GM19351 (cell line): ENCODE measurements at regions not wholly inside any gene's neighbourhood (a gene's known extent, or its start where the extent isn't known, plus 50 kb on each side); places are given as distances from the start of the nearest gene placed in this dataset.
A peak's percentile ranks its signal among the peaks of the same experiment; 100 is the strongest.
"Not testable (repeated sequence)": the region's sequence is repeated elsewhere in the genome, so short reads cannot be mapped to it uniquely, and the experiment has no call there.

Experiments
- ATAC-seq: cut with Tn5 transposase; IDR thresholded peaks from one replicate; pipeline ENCODE4 v1.9.1; 2021; ENCODE audit warnings: mild to moderate bottlenecking, moderate library complexity; ENCODE audit not compliant: unreplicated experiment

DNA sequence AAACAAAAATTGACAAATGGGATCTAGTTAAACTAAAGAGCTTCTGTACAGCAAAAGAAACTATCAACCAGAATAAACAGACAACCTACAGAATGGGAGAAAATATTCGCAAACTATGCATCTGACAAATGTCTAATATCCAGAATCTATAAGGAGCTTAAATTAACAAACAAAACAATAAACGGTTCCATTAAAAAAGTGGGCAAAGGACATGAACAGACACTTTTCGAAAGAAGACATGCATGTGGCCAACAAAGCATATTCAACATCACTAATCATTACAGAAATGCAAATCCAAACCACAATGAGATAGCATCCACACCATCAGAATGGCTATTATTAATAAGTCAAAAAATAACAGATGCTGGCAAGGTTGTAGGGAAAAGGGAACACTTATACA, 50.5 kb upstream of the MED13L start:
- ATAC-seq = not testable (repeated sequence)

DNA sequence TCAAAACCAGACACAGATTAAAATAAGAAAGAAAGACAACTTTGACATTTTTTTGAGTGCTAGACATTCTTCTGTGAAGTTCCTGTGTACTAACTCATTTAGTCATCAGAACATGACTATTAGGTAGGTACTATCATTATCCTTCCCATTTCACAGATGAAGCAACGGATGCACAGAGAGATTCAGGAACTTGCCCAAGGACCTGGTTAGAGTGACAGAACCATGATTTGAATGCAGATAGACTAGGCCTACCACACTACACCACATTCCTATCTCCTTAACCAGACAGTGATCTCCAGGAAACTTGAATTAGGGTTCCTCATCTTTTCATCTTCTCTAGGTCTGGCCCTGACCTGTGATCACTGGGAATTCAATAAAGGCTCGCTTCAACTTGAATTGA, 54.4 kb upstream of the MED13L start:
- ATAC-seq = no peak

DNA sequence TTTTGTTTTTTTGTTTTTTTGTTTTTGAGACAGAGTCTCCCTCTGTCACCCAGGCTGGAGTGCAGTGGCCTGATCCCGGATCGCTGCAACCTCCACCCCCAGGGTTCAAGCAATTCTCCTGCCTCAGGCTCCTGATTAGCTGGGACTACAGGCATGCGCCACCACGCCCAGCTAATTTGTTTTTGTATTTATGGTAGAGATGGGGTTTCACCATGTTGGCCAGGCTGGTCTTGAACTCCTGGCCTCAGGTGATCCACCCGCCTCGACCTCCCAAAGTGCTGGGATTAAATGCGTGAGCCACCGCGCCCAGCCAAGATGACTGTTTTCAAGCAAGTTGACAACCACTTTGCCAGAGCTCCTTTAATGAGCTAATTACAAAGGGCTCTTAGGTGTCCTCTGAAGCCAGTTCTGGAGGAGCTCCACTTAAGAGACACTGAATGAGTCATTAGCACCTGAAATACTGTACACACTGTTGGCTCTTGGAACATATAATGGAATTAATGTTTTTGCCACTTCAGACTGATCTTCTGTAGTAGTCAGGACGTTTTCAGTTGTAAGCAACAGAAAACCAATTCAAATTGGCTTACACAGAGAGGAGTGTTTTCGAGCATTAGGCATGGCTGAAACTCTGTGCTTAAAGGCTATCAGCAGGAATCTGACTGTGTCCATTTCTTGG, 55.4 kb upstream of the MED13L start:
- no peak for ATAC-seq

DNA sequence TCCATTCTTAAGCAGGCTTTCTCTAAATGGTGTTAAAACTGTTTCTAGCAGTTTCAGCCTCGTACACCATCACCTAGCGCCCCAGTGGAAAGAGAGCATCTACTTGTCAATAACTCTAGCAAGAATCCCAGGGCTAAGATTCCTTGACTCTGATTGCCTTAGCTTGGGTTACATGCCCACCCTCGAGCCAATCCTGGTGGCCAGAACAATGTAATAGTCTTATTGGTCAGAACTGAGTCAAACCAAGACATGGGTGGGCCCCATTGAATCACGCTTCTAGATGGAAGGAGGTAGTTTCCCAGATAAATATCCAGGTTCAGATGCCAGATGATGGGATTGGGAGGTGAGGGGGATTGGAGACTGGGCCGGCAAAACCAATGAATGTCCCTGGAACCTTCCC, 55.9 kb upstream of the MED13L start:
- ATAC-seq = no peak

DNA sequence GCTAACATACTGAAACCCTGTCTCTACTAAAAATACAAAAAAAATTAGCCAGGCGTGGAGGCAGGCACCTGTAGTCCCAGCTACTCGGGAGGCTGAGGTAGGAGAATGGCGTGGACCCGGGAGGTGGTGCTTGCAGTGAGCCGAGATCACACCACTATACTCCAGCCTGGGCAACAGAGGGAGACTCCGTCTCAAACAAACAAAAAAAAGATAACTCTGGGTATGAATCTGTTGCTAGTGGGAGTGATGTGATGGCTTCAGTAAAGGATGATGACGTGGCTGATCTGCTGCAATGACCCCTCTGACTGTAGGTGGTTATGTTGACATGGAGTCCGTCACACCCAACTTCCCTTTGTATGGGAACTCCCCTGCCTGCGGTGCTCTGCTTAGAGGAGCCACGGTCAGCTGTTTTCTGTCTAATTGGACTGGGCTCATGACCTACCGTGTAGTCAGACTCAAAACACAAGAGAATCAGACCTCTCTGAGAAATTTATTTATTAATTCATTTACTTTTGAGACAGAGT, 59.1 kb upstream of the MED13L start:
- ATAC-seq = peak; percentile 87

DNA sequence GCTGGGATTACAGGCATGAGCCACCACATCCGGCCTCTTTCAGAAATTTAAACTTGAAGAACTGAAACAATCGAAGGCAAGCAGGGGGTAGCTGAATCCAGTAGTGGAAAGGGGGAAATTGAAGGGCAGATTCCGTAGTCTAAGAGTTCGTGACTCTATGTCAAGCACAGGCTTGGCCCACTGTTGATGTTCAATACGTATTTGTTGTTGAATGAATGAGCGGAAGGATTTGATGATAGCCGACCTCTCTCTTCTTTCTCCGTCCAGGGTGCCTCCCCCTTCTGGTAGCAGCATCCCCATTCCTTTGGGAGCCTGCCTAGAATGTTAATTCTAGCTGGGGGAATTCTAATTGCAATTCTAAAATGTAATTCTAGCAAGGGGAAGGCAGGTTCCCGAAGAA, 59.8 kb upstream of the MED13L start:
- no peak for ATAC-seq

DNA sequence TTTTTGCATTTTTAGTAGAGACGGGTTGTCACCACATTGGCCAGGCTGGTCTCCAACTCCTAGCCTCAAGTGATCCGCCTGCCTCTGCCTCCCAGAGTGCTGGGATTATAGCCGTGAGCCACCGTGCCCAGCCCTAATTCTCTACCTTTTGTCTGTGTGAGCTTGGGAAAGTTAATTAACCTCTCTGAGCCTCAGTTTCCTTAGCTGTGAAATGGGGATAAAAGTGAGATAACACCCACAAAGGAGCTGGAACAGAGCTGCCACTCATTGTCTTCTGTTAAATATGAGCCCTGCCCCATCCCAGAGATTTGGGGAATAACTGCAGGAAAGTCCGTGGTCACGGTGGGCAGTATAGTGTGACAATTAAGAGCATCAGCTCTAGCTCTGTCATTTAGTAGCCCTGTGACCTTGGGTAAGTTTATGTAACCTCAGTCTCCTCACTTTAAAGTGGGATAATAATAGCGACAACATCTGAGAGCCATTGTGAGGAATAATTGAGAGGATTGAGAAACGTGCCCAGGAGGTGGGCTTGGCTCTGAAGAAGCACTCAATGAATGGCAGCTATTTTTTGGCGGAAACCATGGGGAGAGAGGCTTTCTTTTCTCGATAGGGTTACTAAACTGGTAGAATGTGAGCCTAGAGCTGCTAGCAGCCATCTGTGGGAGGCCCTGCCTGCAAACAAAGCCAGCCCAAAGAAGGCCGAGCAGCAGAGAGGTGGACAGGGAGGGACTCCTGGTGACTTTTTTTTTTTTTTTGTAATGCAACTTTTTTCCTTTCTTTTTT, 60.8 kb upstream of the MED13L start:
- no peak for ATAC-seq

DNA sequence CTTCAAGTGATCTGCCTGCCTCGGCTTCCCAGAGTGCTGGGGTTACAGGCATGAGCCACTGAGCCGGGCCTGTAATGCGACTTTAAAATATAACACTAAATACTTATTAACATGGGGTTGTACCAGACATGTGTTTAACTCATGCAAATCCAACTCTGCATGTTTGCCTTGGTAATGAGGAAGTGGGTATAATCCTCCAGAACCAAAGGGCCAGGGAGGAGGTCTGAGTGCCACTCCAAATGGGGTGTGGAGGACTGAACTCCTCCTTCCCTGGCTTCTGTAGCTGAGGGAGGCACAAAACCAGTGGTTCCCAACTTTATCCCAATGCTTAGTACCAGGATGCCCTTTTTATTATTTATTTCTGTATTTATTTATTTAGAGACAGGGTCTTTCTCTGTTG, 61.6 kb upstream of the MED13L start:
- ATAC-seq = no peak

DNA sequence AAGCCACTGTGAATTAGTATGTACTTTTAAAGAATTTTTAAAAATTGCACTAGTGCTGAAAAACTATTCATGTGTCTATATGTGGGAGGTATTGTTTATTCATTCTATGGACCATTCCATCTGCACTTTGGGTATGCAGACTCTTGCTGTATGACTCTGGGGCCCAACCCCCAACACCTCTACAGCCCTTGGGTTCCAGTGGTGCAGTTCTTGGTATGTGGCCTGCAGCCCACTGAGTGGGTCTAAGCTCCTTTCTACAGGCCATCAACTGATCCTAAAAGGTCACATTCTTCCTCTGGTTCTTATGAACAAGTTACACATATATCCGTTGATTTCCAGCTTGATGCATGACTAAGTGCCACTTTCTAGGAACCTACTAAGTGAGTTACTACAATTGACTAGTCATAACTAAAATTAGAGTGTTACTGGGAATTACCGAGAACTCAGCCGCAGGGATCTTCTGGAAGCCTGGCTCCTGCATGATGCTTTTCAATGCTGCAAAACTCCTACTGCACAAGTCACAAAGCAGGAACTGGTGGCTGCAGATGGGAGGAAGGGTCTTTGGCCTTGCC, 62.4 kb upstream of the MED13L start:
- no peak for ATAC-seq

DNA sequence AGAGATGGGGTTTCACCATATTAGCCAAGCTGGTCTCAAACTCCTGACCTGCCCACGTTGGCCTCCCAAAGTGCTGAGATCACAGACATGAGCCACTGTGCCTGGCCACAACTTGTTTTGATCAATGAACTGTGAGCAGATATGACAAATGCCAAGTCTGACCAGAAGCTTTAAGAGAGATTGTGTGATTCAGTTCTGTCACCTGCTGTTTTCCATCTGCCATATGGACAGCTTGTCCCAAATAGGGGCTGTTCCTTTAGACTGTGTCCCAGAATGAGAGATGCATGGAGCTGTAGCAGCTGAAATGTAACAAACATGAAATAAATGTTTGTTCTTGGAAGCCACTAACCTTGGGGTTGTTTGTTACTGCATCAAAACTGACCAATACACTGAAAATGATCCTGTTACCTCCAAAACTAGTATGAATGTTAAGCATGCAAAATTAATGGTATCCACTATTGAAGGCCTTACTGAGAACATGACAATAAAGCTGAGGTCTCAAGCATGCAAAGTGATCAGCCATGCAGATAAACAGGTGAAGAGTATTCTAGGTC, 65.9 kb upstream of the MED13L start:
- ATAC-seq = no peak

DNA sequence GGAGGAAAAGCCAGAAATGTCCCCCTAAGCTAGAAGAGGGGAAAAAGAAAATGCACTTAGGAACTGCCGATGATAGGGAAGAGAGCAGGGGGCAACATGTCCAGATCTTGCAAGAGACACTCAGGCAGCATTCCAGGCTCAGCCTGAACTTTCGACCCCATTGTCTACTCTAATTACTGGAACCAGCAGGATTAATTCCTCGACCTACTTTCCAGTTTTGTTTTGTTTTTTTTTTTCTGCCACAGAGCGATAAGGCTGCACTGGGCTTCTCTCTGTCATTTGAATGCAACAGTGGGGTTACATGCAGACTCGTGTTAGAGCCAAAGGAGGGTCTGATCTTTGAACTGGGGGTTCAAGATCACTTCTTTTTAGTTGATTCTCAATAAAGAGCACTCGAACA, 68.7 kb upstream of the MED13L start:
- no peak for ATAC-seq

DNA sequence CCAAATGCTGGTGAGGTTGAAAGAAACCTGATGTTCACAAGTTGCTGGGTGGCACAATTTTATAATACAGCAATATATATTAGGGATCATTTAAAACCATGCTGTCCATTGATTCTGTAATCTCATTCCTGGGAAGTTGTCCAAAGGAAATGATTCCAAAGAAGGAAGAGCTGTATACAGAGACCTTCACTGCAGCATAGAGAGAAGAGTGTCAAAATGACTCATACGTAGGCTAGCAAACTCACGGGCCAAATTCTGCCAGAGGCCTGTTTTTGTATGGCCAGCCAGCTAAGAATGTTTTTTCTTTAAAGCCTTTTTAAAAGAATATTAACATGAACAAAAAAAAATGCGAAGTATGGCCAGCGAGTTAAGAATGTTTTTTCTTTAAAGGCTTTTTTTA, 69.2 kb upstream of the MED13L start:
- ATAC-seq = no peak

DNA sequence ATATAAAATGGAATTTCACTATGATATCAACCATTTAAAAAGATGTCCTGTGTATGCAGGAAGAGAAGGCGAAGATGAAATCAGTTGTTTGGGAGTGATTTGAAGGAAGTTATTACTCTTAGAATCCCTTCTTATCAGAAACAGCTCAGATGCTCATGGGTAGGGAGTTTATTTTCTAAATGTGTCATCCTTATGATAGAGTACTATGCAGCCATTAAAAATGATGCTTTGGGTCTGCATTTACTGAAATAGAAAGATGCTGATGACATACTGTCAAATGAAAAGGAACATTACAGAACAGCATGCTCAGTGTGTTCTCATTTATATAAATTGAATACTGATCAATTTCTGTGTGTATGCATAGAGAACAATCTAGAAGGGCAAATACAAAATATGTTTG, 69.8 kb upstream of the MED13L start:
- ATAC-seq = no peak

DNA sequence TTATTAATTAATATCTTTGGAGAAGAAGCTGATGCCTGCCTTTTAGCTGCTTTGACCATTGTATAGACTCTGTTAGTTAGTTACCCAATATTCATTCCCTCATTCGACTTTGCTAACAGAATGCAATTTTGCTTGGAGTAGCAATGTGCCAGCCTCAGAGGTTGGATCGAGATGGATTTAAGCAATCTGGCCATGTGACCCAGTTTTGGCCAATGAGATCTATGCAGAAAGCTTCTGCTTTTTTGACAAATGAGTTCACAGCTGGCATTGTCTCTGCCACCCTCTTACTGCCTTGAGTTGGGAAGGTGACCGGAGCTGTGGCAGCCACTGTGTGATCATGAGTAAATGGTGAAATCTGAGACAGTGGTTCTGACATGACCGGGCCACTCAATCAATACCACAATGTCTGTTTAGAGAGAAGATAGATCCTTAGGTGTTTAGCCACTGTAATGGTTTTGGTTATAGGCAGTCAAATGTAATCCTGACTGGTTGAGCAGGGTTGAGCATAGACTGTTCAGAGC, 74.9 kb upstream of the MED13L start:
- ATAC-seq = no peak

DNA sequence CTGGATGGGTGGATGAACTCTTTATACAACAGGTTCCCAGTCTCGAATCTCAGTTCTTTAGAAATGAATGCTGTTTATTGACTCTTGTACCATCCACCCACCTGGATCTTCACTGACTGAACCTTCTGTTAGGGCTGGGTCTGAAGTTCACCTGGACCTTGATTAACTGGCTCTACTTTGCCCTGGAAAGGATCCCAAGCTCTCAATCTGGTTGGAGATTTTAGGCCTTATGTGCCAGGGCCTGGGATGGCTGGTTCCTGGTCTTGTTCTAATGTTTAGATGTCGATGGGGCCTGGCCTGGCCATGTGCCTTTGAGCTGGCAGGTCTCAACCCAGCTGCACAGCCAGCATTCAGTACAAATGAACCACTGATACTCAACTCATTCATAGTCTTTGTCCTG, 76.5 kb upstream of the MED13L start:
- no peak for ATAC-seq

DNA sequence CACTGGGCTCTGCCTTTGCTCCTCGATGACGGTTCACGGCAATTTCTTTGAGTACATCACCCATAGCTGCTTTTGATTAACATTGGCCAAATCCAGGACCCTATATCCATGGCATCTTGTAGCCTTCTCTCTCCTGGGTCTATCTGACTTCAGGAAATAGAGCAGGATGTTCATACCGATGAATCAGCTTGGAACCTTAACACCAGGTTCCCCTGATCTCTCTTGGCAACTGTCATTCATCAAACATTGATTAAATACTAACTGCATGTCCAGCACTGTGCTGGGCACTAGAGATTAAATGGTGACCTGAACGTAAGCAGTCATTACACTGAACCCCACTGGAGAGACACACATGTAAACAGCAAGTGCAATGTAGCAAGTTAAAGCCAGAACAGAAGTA, 77.0 kb upstream of the MED13L start:
- no peak for ATAC-seq

DNA sequence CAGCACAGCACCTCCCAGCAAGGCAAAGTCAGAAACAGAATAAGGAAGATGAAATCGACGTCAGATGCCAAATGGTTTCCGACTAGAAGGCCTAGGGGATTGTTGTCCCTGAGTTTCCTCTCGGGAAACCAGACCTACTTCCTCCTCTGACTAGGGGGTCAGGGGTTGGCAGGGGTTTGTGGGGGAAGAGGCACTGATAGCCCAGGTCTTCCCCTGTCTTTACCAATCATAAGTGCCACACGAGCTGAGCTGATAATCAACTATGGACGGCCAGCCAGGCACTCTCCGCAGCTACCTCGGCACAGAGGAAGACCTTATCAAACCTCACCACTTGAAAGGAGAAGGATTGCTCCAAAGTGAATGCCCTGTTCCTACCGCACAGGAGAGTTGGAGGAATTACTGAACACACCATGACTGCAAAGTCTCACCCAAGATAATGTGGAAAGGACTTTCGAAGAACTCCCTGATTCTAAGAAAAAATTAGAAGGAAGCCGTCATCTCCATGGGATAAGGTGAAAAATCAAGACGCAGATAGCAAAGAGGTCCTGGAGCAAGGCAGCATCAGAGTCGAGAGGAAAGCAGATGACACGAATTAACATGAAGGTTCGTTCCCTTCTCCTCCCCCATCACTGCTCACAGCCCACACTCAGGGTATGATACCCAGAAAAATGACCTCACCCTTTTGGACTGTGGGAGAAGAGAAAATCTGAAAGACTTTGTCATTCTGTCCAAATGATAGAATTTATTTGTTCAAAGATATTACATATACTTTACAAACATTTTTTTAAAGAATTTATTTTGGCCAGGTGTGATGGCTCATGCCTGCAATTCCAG, 77.7 kb upstream of the MED13L start:
- no peak for ATAC-seq

DNA sequence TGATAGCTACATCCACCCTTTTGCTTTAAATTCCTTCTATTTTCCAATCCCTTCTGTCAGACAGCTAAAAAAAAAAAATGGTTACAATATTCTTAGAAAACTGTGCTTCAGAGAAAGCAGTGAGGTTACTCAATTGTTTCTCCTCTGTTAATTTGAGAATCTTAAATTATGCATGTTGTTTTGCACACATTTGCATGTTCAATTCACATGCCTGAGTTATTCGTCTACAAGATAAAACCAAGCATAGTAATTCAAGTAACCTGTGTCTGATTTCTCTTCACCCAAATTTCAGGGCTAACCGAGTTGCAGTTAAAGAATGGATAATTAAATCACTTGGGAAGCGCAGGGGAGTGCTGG, 81.0 kb upstream of the MED13L start:
- no peak for ATAC-seq

DNA sequence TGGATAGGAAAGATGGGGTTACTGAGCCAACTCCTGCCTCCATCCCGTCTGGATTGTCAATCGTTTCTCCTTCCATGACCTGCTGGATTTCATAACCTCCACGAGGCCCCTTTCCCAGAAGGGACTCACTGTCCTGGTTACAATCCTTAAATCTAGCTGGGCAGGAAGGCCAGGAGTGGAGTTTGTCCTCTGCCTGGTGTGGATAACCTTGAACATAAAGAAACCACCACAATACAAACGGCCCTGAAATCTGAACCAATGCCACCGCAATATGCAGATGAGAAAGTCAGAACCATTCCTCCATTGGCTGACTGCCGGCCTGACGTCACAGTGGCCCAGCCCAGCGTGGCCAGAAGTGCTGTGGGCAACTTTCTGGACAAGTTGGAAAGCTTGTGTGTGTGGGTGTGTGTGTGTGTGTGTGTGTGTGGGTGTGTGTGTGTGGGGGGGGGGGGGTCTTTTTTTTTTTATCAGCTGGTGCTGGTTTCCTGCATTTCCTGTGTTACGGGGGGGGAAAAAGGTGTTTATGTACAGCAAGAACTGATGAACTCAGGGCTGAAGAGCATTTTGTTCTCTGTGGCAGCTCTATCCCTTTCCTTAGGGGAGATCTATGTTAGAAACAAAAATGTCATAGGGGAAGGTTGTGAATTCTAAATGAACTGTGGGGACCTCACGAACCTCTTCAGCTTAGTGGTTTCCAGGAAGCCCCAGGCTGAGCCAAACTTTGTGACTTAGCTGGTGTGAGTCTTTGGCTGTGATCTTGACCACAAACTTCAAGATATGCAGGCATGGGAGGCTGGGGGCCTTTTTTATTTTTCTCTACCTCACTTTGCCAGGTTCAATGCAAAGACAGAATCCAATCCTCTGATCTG, 81.6 kb upstream of the MED13L start:
- peak; percentile 77 for ATAC-seq
